K562 (cell line): ENCODE measurements at regions not wholly inside any gene's neighbourhood (a gene's known extent, or its start where the extent isn't known, plus 50 kb on each side); places are given as distances from the start of the nearest gene placed in this dataset.

Experiments
- ATAC-seq: fragments of 200-7000 bp; cut with Tn5 transposase; 3 replicates; pipeline ENCODE4 v1.9.1; 2020; ENCODE audit warnings: moderate library complexity
- BruUV-seq: library from RNA; stranded (reverse); fragments of 400-500 nt; replicated peaks from 2 replicates; lab custom pipeline; 2021; lab: Mats Ljungman, UMichigan
- CTCF ChIA-PET: fragments of 300-600 bp; formaldehyde crosslinking; extraction: SDS; loops from one replicate; lab custom pipeline; 2021; ENCODE audit warnings: low intra/inter-chr PET ratio; lab: Yijun Ruan, JAX
- POLR2A ChIA-PET: fragments of 300-600, 350-650 bp; sonication (Branson Sonifier 250); formaldehyde crosslinking; extraction: SDS; loops from one replicate; lab custom pipeline; 2021; ENCODE audit warnings: antibody characterized with exemption, inconsistent platforms; lab: Yijun Ruan, JAX
- DNase-seq, 4 experiments: peaks; one replicate each; pipeline versions ENCODE4 v3.0.0 to v3.0.0-alpha.2; 2011 to 2018; ENCODE audit warnings: low spot score in 3 of 4, mixed read lengths in 3 of 4; ENCODE audit errors: extremely low read depth in 1 of 4
- FAIRE-seq: peaks from 2 replicates; lab custom pipeline; 2011; peaks lifted over from hg19 to GRCh38; lab: Jason Lieb, UNC
- H2AFZ ChIP-seq: 2 replicates; pipeline ENCODE4 v1.6.0; 2011; ENCODE audit warnings: low read depth, low read length, control low read depth, inconsistent platforms
- H3K27ac ChIP-seq: fragments of 200-600 bp; 3 replicates; pipeline ENCODE4 v1.8.0; 2011; ENCODE audit warnings: low read depth, mild to moderate bottlenecking, control low read depth, inconsistent platforms, low read length, moderate library complexity, mixed read lengths; ENCODE audit errors: extremely low read depth
- H3K27me3 ChIP-seq, 2 experiments: fragments of 300-600 bp in 1 of 2; 2 replicates in 1 of 2; 3 replicates in 1 of 2; pipeline versions ENCODE4 v1.6.0 to v1.8.0; 2011; ENCODE audit warnings: inconsistent platforms in 2 of 2, low read length in 2 of 2, mild to moderate bottlenecking in 1 of 2, mixed read lengths in 1 of 2, moderate library complexity in 1 of 2; ENCODE audit not compliant: control insufficient read depth in 2 of 2, insufficient read depth in 2 of 2
- H3K36me3 ChIP-seq: fragments of 300-600 bp; 3 replicates; pipeline ENCODE4 v1.8.0; 2011; ENCODE audit warnings: mild to moderate bottlenecking, low read length, inconsistent platforms; ENCODE audit not compliant: control insufficient read depth, insufficient read depth
- H3K4me1 ChIP-seq, 2 experiments: fragments of 200-600 bp in 1 of 2; replicated peaks in 1 of 2; 2 replicates in 1 of 2; 3 replicates in 1 of 2; pipeline versions ENCODE4 v1.5.1 to v1.8.0; 2011; ENCODE audit warnings: inconsistent platforms in 2 of 2, low read length in 2 of 2, mild to moderate bottlenecking in 1 of 2, mixed read lengths in 1 of 2, moderate library complexity in 1 of 2; ENCODE audit not compliant: control insufficient read depth in 2 of 2, insufficient read depth in 2 of 2
- H3K4me2 ChIP-seq: 2 replicates; pipeline ENCODE4 v1.6.1; 2011; ENCODE audit warnings: low read length, control low read depth, inconsistent platforms, mixed read lengths; ENCODE audit not compliant: insufficient read depth
- H3K4me3 ChIP-seq: fragments of 200-600 bp; sonication (generic), shearing (Covaris generic); 2 replicates; pipeline ENCODE4 v1.5.1; 2016; ENCODE audit warnings: control low read depth, inconsistent platforms
- H3K79me2 ChIP-seq: fragments of 200-600 bp; 3 replicates; pipeline ENCODE4 v1.8.0; 2011; ENCODE audit warnings: low read length, inconsistent platforms; ENCODE audit not compliant: control insufficient read depth, insufficient read depth
- H3K9ac ChIP-seq, 2 experiments: 2 replicates each; pipeline versions ENCODE4 v1.6.0 to v1.6.1; 2011; ENCODE audit warnings: low read depth in 2 of 2, low read length in 2 of 2, control low read depth in 1 of 2, inconsistent platforms in 1 of 2, mild to moderate bottlenecking in 1 of 2, mixed read lengths in 1 of 2; ENCODE audit not compliant: insufficient read depth in 1 of 2
- H3K9me1 ChIP-seq: one replicate; pipeline ENCODE4 v1.6.0; 2011; ENCODE audit warnings: inconsistent platforms, mild to moderate bottlenecking, low read length, moderate library complexity; ENCODE audit not compliant: control insufficient read depth, insufficient read depth
- H3K9me3 ChIP-seq: replicated peaks from 2 replicates; pipeline ENCODE4 v1.5.1; 2011; ENCODE audit warnings: low read depth, low read length, inconsistent platforms; ENCODE audit not compliant: control insufficient read depth, insufficient read depth
- H4K20me1 ChIP-seq: replicated peaks from 2 replicates; pipeline ENCODE4 v1.6.1; 2011; ENCODE audit warnings: low read length, inconsistent platforms, mixed read lengths; ENCODE audit not compliant: control insufficient read depth, insufficient read depth
- LEF1 ChIP-seq: fragments of 450-650 bp; IDR thresholded peaks from 2 replicates; pipeline ENCODE4 v1.6.1; 2016; ENCODE audit warnings: mild to moderate bottlenecking
- MIER1 ChIP-seq: fragments of 450-650 bp; IDR thresholded peaks from 2 replicates; pipeline ENCODE4 v1.6.1; 2016; ENCODE audit warnings: antibody characterized with exemption, mild to moderate bottlenecking, low read depth
- NFE2 ChIP-seq: IDR thresholded peaks from 2 replicates; pipeline ENCODE4 v1.6.1; 2014; ENCODE audit warnings: antibody characterized with exemption, low read depth
- PHTF2 ChIP-seq: fragments of 250-450 bp; sonication (Bioruptor Pico); IDR thresholded peaks from 2 replicates; pipeline ENCODE4 v1.5.0; 2021; ENCODE audit warnings: mild to moderate bottlenecking
- SIX5 ChIP-seq, 2 experiments: IDR thresholded peaks; 2 replicates each; pipeline ENCODE4 v1.6.1; 2011; ENCODE audit warnings: low read length in 2 of 2, borderline replicate concordance in 1 of 2, low read depth in 1 of 2, mild to moderate bottlenecking in 1 of 2, moderate library complexity in 1 of 2; ENCODE audit not compliant: insufficient read depth in 1 of 2
- TEAD1 ChIP-seq, 2 experiments: fragments of 450-650 bp in 1 of 2; sonication (generic) in 1 of 2; formaldehyde crosslinking; IDR thresholded peaks; 2 replicates each; pipeline versions ENCODE4 v1.4.0 to v1.8.0; 2020 to 2022; ENCODE audit warnings: mild to moderate bottlenecking in 2 of 2, missing genetic modification reagents in 1 of 2
- ZEB2 ChIP-seq: fragments of 450-650 bp; IDR thresholded peaks from 2 replicates; pipeline ENCODE4 v1.6.1; 2016
- WGBS: fragments of 100-300 bp; shearing (Covaris generic); methylation state at CpG from one replicate; pipeline ENCODE4 v1.1.6; 2016; ENCODE audit warnings: low coverage, mixed read lengths; ENCODE audit not compliant: insufficient coverage; ENCODE audit errors: missing lambda C conversion rate; 5-methylcytosine and 5-hydroxymethylcytosine counted together
- in situ Hi-C: fragments of 300-500 bp; cut with MboI; formaldehyde crosslinking; loops from 4 replicates; pipeline ENCODE4 v1.15.0; 2018; ENCODE audit warnings: inconsistent platforms, mixed read lengths
- intact Hi-C: fragments of 100-400 bp; cut with micrococcal nuclease; formaldehyde crosslinking; loops from 2 replicates; pipeline ENCODE4 v1.14.2; 2022

- no TSS peak for BruUV-seq
- POLR2A ChIA-PET, result no interaction called here
- TF ChIP-seq TEAD1 (CRISPR knock-in tag; IDR thresholded peaks at IDR 0.05), result no peak
- TF ChIP-seq MIER1, result no peak
- no peak for TF ChIP-seq SIX5 (IDR thresholded peaks at IDR 0.05; ENCODE audit: borderline replicate concordance in 1 of 2, insufficient read depth in 1 of 2, low read depth in 1 of 2, low read length in 2 of 2)
- TF ChIP-seq ZEB2, result no peak
- no peak for TF ChIP-seq PHTF2 (CRISPR knock-in tag)
- TF ChIP-seq NFE2, result peak; percentile 41; the same call in 1 of the 2 replicates
- TF ChIP-seq LEF1, result no peak
- TF ChIP-seq, all 486 proteins: peak for 1
- H3K27ac ChIP-seq, result no peak overlapping the region
- ATAC-seq (peak; percentile 78), FAIRE-seq (no peak), DNase-seq (peak in 3 of 4 experiments; percentile 5 to 14 (median 8))
- in situ Hi-C loops (loop anchor here (5.0 to 25.0 kb wide), 3 partner anchors 386 to 689 kb away; no protein-coding TSS in a partner anchor), intact Hi-C loops (no loop called here)
- H3K36me3 ChIP-seq, result no peaks in the 10 kb centered on the region
- no peak overlapping the region for H3K9ac ChIP-seq
- no peak overlapping the region for H3K4me3 ChIP-seq
- no peaks in the 10 kb centered on the region for H3K27me3 ChIP-seq
- no peaks in the 10 kb centered on the region for H3K9me1 ChIP-seq
- no peaks in the 10 kb centered on the region for H3K9me3 ChIP-seq
- CTCF ChIA-PET, result no interaction called here
- H3K79me2 ChIP-seq, result no peaks in the 10 kb centered on the region
- H3K4me1 ChIP-seq, result no peaks in the 10 kb centered on the region; a peak in 1 of 5 replicates
- no peaks in the 10 kb centered on the region for H4K20me1 ChIP-seq
- no peak overlapping the region for H3K4me2 ChIP-seq
- no peak overlapping the region for H2AFZ ChIP-seq
- 4% methylated on average over 4 of the region's 4 CpGs for WGBS
These were observed 56.2 kb upstream of the CHRDL1 start for GRCh38 chrX:110851780-110852179.
